ENCODE measurements at regions not wholly inside any gene's neighbourhood (a gene's known extent, or its start where the extent isn't known, plus 50 kb on each side); places are given as distances from the start of the nearest gene placed in this dataset.

- DNase-seq = no peak
These were observed 550.7 kb downstream of the SLC6A15 start for GRCh38 chr12:84361651-84362551.

DNA sequence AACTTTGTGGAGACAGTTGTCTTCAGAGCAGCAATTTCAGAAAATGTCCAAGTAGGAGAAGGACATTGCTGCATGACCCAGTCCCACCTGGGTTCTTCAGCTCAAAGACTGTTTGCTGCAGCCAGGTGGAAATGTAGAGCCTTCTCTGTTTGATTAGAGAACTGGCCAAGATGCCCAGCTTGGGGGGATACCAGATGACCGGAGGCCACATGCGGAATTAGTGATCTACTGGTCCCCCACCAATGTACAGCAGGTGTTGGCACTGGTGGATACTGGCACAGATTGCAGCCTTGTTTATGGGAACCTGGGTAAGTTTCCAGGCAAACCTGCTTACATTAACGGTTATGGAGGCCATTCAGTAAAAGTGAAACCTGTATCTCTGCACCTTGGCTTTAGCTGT is 555.3 kb downstream of the SLC6A15 start:
- DNase-seq = no peak

DNA sequence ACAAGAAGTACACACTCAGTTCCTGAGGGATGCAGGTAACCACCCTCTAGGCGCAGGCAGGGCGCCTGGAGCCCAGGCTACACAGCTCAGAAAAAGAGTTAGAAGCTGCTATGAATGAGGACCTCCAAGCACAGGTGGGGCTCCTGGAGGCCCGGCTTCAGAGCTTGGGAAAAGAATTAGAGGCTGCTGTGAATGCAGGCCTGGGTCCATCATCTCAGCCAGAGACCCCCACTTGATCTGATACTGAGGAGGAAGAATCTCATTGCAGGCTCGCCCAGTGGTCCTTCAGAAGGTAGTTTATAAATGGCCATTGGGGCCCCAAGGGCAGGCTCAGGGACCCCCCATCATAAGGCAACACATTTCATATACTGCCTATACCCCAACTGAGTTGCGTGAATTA is 556.4 kb downstream of the SLC6A15 start:
- DNase-seq = no peak

DNA sequence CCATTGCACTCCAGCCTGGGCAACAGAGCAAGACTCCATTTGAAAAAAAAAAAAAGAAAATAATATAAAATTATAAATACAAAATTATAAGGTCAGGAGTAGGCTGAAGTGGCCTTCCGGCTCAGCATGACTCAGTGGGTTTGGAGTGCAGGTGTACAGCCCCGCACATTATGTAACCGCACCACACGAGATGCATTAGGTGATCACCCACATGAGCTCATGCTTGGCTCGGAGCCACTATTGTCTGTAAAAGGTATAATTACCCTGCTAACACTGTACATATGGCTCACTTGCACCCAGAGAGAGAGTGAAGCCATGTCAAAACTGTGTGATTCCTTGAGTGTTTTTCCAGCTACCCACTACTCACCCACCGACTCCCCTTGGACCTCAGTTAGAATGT is 557.0 kb downstream of the SLC6A15 start:
- no peak for DNase-seq

DNA sequence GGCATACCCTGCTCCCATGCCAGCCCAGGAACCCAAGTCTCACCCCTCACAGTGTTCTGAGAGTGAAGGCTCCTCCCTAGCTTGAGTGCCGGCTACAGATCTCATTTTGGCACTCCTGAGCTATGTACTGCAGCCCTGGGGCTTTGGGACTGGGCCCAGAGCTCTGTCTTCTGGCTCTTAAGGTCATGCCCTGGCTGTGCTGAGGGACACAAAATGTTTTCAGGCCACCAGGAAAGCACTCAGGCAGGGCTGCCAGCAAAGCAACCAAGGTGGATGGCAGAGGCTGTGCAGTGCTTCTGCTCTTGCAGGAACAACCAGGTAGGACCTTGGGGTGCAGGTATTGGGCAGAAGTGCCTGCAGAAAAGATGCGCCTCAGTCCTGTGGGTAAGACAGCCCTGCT is 564.0 kb downstream of the SLC6A15 start:
- DNase-seq = no peak

DNA sequence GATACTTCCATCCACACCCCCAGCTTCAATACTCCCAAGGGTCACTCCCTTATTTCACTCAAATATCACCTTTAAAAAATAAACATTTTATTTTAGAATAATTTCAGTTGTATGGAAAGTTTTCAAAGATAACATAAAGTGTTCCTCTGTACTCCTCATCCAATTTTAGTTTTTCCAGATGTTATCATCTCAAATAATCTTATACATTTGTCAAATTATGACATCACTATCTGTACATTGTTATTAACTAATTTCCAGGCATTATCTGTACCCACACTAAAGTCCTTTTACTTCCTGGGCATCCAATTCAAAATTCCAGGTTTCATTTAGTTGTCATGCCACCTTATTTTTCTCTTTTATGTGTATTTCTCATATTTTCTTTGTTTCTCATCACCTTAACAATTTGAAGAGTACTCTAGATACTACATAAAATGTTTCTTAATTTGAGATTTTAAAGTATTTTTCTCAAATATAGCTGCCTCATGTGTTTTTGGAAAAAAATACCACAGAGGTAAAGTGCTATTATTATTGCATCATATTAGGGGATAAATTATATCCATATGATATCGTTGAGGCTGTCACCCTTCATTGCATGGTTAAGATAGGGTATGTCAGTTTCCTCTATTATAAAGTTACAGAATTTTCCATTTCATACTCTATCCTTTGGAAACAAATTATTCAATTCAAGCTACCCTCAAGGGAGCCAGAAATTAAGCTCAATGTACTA is 571.0 kb downstream of the SLC6A15 start:
- no peak for DNase-seq

- DNase-seq = no peak
These were observed 576.4 kb downstream of the SLC6A15 start for GRCh38 chr12:84336231-84336630.

GRCh38 chr12:84329938-84330337 is 582.7 kb downstream of the SLC6A15 start:
- no peak for DNase-seq

DNA sequence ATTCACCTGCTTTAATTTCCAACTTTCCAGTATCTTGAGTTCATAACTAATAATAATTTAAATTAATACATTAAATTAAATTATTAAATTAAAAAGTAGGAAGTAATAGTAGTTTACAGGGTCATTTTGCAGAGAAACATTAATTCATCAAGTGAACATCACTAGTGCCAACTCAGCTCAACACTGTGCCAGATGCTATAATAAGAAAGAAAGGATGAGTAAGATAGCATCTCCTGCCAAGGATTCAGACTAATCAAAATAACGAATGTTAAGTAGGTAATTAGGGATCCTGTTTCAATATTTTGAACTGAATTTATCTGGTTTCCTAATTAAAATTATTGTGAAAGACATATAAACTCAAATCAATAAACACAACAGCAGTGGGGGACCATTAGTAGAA is 596.7 kb downstream of the SLC6A15 start:
- no peak for DNase-seq

GRCh38 chr12:84313323-84313675 is 599.3 kb downstream of the SLC6A15 start:
- DNase-seq = no peak

DNA sequence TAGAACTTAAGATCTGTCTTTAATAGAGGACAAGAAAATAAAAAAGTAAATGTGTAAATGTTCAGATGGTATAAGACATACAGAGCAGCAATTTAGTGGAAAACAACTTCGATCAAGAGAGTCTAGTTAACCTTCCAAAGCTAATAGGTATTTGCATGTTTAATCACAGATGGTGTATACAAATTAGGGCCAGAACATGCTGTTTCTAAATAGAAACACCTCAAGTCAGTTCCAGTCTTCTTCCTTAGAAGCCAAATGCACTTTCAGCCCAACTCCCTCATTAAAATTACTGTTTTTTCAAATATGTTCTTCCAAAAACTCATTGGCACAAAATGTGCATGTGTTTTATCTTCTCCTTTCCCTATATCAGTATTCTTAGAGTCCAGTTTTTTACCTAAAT is 604.4 kb downstream of the SLC6A15 start:
- no peak for DNase-seq

GRCh38 chr12:84305144-84305543 is 607.5 kb downstream of the SLC6A15 start:
- DNase-seq = no peak

- DNase-seq = no peak
These were observed 618.4 kb downstream of the SLC6A15 start for GRCh38 chr12:84294246-84294645.

DNA sequence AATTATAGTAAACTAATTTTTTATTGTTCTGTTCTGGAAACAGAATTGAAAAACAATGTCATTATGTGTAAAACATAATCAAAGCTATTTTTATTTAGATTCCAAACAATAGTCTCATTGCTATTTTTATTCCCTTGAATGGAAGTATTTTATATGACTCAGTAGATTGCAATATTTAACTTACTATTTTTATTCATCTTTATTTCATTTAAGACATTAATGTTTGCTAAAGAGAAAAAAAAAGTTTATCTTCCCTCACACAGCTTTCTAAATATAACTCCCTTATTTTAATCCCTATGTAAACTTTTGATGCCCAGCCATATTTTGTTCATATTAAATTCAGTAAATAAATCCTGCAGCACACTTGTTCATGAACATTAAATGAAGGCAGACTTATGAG is 622.4 kb downstream of the SLC6A15 start:
- DNase-seq = no peak

- DNase-seq = no peak
These were observed 634.6 kb downstream of the SLC6A15 start for GRCh38 chr12:84277986-84278385.

DNA sequence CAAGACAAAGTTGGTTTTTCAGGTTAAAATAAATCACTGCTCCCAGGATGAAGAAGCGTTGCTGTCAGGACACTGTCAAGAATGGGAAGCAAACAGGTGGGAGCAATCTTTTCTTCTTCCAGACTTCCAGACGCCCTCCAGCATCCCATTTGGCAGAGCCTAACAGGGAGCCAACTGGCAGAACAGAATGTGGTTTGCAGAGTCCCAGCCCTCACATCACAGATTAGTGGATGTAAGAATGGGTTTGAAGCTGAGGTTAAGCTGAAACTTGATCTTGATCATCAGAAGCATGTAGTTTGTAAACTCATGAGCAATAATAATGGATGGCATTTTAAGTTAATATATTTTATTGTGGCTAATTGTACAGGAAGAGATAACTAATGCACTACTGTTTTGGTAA is 636.4 kb downstream of the SLC6A15 start:
- DNase-seq = no peak

GRCh38 chr12:84272324-84272723 is 640.3 kb downstream of the SLC6A15 start:
- DNase-seq = no peak

- no peak for DNase-seq
These were observed 642.0 kb downstream of the SLC6A15 start for GRCh38 chr12:84270470-84271140.

- DNase-seq = no peak
These were observed 664.7 kb downstream of the SLC6A15 start for GRCh38 chr12:84247931-84248330.

- no peak for DNase-seq
These were observed 668.9 kb downstream of the SLC6A15 start for GRCh38 chr12:84243686-84244085.

DNA sequence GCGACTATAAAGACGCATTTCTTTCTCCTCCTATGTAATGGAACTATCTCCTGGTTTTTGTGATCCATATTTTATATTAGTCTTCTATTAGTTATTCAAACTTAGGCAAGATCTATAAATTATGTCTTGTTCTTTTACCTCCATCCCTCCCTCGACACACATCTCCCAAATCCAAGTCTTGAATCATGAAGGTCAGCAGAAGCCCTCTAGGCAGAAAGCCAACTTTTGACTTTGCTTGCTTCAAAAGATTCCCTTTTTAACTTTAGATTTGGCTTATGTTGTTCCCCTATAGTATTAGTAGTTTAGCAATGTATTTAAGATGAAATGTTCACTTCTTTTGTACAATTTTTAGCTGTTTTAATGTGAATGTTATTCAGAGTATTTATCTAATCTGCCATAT is 689.8 kb downstream of the SLC6A15 start:
- DNase-seq = no peak

DNA sequence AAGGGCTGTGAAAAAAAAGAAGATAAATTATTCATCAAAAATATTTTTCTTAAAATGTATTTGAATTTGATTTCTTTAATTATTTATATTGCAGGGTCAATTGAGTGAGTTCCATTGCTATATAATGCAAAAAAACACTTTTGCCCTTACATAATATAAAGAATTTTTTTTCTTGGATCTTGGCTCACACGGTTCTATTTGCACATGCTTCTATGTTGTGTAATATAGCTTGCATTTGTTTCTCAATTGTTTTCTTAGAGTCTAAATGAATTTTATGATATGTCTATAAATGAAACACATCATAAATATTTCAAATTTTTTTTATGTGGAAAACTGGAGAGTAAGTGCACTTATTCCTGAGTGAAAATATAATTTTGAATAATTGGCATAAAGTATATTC is 694.2 kb downstream of the SLC6A15 start:
- DNase-seq = no peak

- no peak for DNase-seq
These were observed 710.6 kb downstream of the SLC6A15 start for GRCh38 chr12:84201976-84202375.
